OCI-LY7 (cell line): ENCODE measurements at regions not wholly inside any gene's neighbourhood (a gene's known extent, or its start where the extent isn't known, plus 50 kb on each side); places are given as distances from the start of the nearest gene placed in this dataset.

Experiments used
- BruUV-seq: library from RNA; stranded (reverse); fragments of 400-500 nt; replicated peaks from 2 replicates; lab custom pipeline; 2021; lab: Mats Ljungman, UMichigan
- CTCF ChIA-PET: fragments of 300-600 bp; sonication (Branson Sonifier 250); formaldehyde crosslinking; loops from one replicate; lab custom pipeline; 2022; ENCODE audit warnings: antibody characterized with exemption; ENCODE audit not compliant: unreplicated experiment; lab: Charles Lee
- POLR2A ChIA-PET: fragments of 300-600 bp; sonication (Branson Sonifier 250); formaldehyde crosslinking; loops from one replicate; lab custom pipeline; 2022; ENCODE audit warnings: antibody characterized with exemption; lab: Charles Lee
- DNase-seq: peaks from one replicate; pipeline ENCODE4 v3.0.0-alpha.2; 2015; ENCODE audit warnings: low spot score
- H2AFZ ChIP-seq: fragments of 200-600 bp; sonication (generic), shearing (Covaris generic); 2 replicates; pipeline ENCODE4 v1.6.1; 2014; ENCODE audit warnings: mild to moderate bottlenecking, antibody characterized with exemption, low read length, moderate library complexity
- H3K27ac ChIP-seq: fragments of 200-600 bp; sonication (generic); 2 replicates; pipeline ENCODE4 v1.5.1; 2014; ENCODE audit warnings: mixed run types, low read depth, mild to moderate bottlenecking, moderate library complexity, low read length, inconsistent platforms; ENCODE audit not compliant: poor library complexity, severe bottlenecking
- H3K36me3 ChIP-seq: fragments of 200-600 bp; sonication (generic); 2 replicates; pipeline ENCODE4 v1.6.1; 2014; ENCODE audit warnings: mild to moderate bottlenecking, antibody characterized with exemption, low read length, moderate library complexity, mixed read lengths; ENCODE audit not compliant: insufficient read depth
- H3K4me1 ChIP-seq: fragments of 200-600 bp; sonication (generic); 2 replicates; pipeline ENCODE4 v1.5.1; 2014; ENCODE audit warnings: mild to moderate bottlenecking, low read length; ENCODE audit not compliant: insufficient read depth, poor library complexity, severe bottlenecking
- H3K4me2 ChIP-seq: fragments of 200-600 bp; sonication (generic); 2 replicates; pipeline ENCODE4 v1.6.1; 2014; ENCODE audit warnings: mild to moderate bottlenecking, low read length
- H3K4me3 ChIP-seq: fragments of 200-600 bp; sonication (generic); 2 replicates; pipeline ENCODE4 v1.5.1; 2014; ENCODE audit warnings: mild to moderate bottlenecking, low read depth, low read length; ENCODE audit not compliant: poor library complexity, severe bottlenecking
- H3K79me2 ChIP-seq: fragments of 200-600 bp; sonication (generic); 2 replicates; pipeline ENCODE4 v1.6.1; 2016; ENCODE audit warnings: low read depth, mild to moderate bottlenecking, low read length, moderate library complexity, mixed read lengths; ENCODE audit not compliant: insufficient read depth
- H3K9me2 ChIP-seq: fragments of 200-600 bp; sonication (generic); 2 replicates; pipeline ENCODE4 v1.6.1; 2016; ENCODE audit warnings: mild to moderate bottlenecking, low read length, mixed read lengths; ENCODE audit not compliant: insufficient read depth
- H3K9me3 ChIP-seq: fragments of 200-600 bp; sonication (generic); 2 replicates; pipeline ENCODE4 v1.6.1; 2014; ENCODE audit warnings: mild to moderate bottlenecking, mixed run types, low read length, mixed read lengths
- H4K20me1 ChIP-seq: fragments of 200-600 bp; sonication (generic); 2 replicates; pipeline ENCODE4 v1.6.1; 2014; ENCODE audit warnings: mild to moderate bottlenecking, antibody characterized with exemption, low read length, moderate library complexity, mixed read lengths; ENCODE audit not compliant: insufficient read depth
- CTCF ChIP-seq: fragments of 200-600 bp; sonication (generic); conservative IDR thresholded peaks from 2 replicates; pipeline ENCODE4 v1.5.1; 2014; ENCODE audit warnings: mild to moderate bottlenecking, antibody characterized with exemption, low read length, moderate library complexity, mixed read lengths
- EZH2phosphoT487 ChIP-seq: fragments of 200-600 bp; sonication (generic); IDR thresholded peaks from 2 replicates; pipeline ENCODE4 v1.6.1; 2018; ENCODE audit warnings: low read depth, borderline replicate concordance, mild to moderate bottlenecking, mixed run types, antibody characterized with exemption, low read length, moderate library complexity, mixed read lengths
- intact Hi-C: fragments of 100-400 bp; cut with micrococcal nuclease; formaldehyde crosslinking; loops from one replicate; pipeline ENCODE4 v1.10.0; 2022; ENCODE audit not compliant: unreplicated experiment

DNA sequence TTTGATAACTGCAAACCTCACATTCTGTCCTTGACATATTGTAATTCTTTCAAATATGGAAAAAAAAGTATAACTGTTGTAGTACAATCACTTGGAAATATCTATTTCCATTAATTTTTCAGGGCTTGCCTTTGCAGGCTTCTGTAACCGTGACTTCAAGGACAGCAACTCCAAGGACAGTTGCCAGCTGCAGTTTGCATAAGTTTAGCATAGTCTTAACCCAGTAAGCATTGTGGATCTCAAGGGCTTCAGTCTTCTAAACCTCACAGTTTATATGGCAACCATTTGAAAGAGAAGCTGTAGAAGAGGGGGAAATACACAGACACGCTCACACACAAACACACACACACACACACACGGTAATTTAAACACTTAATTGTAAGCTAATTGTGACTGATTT lies 112.8 kb upstream of the GPR149 start:
- Histone ChIP-seq H2AFZ (no peak overlapping the region), H3K9me3 (no peaks in the 10 kb centered on the region), H3K4me2 (no peak overlapping the region), H4K20me1 (no peaks in the 10 kb centered on the region), H3K4me3 (no peak overlapping the region), H3K79me2 (no peaks in the 10 kb centered on the region), H3K27ac (no peak overlapping the region), H3K9me2 (no peaks in the 10 kb centered on the region), H3K36me3 (no peaks in the 10 kb centered on the region), H3K4me1 (no peaks in the 10 kb centered on the region)
- BruUV-seq: no TSS peak
- intact Hi-C loops: no loop called here
- no peak for DNase-seq
- ChIA-PET CTCF (no interaction called here), POLR2A (no interaction called here)
- TF ChIP-seq EZH2phosphoT487 (no peak), CTCF (no peak)

- Histone ChIP-seq H3K9me3 (no peaks in the 10 kb centered on the region), H3K79me2 (no peaks in the 10 kb centered on the region), H3K27ac (no peak overlapping the region), H3K9me2 (no peaks in the 10 kb centered on the region), H3K36me3 (no peaks in the 10 kb centered on the region), H3K4me1 (no peaks in the 10 kb centered on the region), H4K20me1 (no peaks in the 10 kb centered on the region), H3K4me3 (no peak overlapping the region), H2AFZ (no peak overlapping the region), H3K4me2 (no peak overlapping the region)
- CTCF ChIA-PET: no interaction called here
- POLR2A ChIA-PET: no interaction called here
- DNase-seq: no peak
- intact Hi-C loops: no loop called here
- TF ChIP-seq CTCF (no peak), EZH2phosphoT487 (no peak)
- BruUV-seq: no TSS peak
These were observed 111.1 kb upstream of the GPR149 start for GRCh38 chr3:154540950-154541604.

- POLR2A ChIA-PET: no interaction called here
These were observed 108.8 kb upstream of the GPR149 start for GRCh38 chr3:154538566-154539360.

More at GRCh38 chr3:154538566-154539360, 108.8 kb upstream of the GPR149 start:
- H2AFZ ChIP-seq: no peak overlapping the region
- H3K4me1 ChIP-seq: no peaks in the 10 kb centered on the region
- H3K36me3 ChIP-seq: no peaks in the 10 kb centered on the region
- no peaks in the 10 kb centered on the region for H4K20me1 ChIP-seq
- no peak for DNase-seq
- CTCF ChIA-PET: no interaction called here
- intact Hi-C loops: no loop called here
- H3K9me3 ChIP-seq: no peaks in the 10 kb centered on the region
- no peak overlapping the region for H3K4me2 ChIP-seq
- TF ChIP-seq CTCF (no peak), EZH2phosphoT487 (no peak)
- no TSS peak for BruUV-seq
- no peaks in the 10 kb centered on the region for H3K79me2 ChIP-seq
- no peak overlapping the region for H3K27ac ChIP-seq
- no peaks in the 10 kb centered on the region for H3K9me2 ChIP-seq
- no peak overlapping the region for H3K4me3 ChIP-seq
